ENCODE measurements at regions not wholly inside any gene's neighbourhood (a gene's known extent, or its start where the extent isn't known, plus 50 kb on each side); places are given as distances from the start of the nearest gene placed in this dataset.
"Not testable (repeated sequence)": the region's sequence is repeated elsewhere in the genome, so short reads cannot be mapped to it uniquely, and the experiment has no call there.

GRCh38 chr2:95774322-95775192, 182.8 kb downstream of the TRIM43 start:
- TF ChIP-seq POLR2A, CTCF (IDR thresholded peaks at IDR 0.05): not testable (repeated sequence)
